NCI-H510A treated with DMSO at 0.1 percent for 48 hours (cell line): ENCODE measurements at regions not wholly inside any gene's neighbourhood (a gene's known extent, or its start where the extent isn't known, plus 50 kb on each side); places are given as distances from the start of the nearest gene placed in this dataset.
A peak's percentile ranks its signal among the peaks of the same experiment; 100 is the strongest.

Experiments
- DNase-seq: peaks from one replicate; lab custom pipeline; 2025; lab: John Stamatoyannopoulos, UW

DNA sequence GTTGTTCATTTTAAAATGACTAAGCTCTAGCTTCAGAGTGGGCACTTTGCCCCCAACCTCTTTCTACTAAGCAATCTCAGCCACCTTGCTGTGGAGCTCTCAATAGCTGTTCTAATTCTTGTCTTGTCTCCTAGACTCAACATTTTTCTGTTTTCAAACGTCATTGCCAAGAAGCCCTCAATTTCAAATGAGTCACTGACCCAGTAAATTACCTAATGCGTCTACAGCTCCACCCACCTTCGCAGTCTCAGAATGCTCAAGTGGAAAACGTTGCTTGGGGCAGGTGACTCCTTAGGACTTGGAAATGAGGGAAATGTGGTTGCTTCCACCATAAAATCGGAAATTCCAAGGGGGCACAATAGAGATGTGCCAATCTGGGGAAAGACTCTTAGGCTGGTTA lies 59.0 kb downstream of the ING2 start:
- DNase-seq: no peak

DNA sequence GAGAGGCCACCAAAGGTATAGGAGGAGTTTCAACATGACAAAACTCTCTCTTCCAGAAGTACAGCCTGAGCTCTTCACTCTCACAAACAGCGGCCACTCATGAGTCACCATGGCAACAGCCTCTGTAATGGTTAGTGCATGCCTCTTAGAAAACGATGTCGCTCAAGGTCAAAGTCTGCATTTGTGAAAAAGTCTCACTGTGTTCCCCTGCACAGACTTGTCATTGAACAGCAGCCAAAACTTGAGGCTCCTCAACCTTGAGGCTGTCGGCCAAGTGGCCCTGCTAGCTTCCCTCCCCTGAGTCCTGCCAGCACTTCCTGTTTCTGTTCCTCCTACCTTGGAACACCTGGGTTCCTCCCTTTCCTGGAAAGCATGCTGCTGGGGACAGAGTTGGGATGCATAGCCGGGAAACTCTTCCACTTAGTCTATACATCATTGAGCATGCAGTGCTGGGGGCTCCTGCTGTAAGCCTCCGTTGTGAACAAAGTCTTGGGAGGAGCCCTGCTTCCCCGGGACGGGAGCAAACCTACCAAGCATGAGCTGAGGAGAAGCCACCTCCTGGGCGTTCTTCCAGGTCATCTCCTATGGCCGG lies 66.6 kb downstream of the ING2 start:
- peak; percentile 79 for DNase-seq

DNA sequence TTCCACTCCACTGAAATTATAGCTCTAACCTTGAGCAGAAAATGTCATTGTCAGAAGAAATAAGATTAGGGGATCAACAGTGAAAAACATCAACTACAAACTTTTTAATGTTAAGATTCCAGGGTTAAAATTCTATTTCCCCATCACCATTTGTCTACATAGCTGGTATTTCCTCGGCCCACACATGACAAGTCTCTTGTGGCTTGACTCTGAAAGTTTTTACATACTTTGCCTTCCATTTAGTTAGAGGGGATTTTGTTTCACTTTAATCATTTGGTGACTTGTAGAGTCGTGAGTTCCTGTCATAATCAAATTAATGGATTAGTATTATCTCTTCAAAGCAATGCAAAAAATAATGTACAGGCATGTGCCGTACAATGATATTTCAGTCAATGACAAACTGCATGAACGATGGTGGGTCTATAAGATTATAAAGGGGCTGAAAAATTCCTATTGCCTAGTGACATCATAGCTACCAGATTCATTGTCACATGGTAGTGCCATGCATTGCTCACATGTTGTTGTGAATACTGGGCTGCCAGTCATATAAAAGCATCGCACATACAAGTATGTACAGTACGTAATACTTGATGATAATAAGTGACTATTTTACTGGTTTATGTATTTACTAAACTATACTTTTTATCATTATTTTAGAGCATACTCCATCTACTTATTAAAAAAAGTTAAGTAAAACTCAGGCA lies 72.0 kb downstream of the ING2 start:
- no peak for DNase-seq

DNA sequence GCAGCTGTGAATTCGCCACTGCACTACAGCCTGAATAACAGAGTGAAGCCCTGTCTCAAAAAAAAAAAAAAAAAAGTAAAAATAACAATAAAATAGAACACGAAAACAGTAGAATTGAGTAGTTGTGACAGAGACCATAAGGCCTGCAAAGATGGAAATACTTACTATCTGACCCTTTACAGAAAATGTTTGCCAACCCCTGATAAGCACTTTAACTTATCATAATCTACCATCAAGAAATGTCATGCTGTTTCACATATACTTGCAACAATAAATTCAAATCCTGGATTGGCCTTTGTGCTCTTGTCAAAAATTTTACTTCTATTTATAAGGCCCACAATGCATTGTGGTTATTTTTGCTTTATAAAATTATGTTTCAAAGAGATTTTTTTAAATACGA lies 75.5 kb downstream of the ING2 start:
- DNase-seq: no peak

DNA sequence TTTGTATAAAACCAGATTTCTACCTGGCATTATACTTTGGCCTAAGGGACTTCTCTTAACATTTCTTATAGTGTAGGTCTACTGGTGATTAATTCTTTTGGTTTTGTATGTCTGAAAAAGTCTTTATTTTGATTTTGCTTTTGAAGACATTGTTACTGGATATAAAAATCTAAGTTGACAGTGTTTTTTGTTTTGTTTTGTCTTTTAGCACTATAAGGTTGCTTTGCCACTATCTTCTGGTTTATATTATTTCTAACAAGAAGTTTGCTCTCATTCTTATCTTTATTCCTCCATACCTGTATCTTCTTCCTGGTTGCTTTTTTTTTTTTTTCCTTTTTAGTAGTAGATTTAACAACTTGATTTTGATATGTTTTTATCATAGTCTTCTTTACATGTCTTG lies 76.0 kb downstream of the ING2 start:
- no peak for DNase-seq

DNA sequence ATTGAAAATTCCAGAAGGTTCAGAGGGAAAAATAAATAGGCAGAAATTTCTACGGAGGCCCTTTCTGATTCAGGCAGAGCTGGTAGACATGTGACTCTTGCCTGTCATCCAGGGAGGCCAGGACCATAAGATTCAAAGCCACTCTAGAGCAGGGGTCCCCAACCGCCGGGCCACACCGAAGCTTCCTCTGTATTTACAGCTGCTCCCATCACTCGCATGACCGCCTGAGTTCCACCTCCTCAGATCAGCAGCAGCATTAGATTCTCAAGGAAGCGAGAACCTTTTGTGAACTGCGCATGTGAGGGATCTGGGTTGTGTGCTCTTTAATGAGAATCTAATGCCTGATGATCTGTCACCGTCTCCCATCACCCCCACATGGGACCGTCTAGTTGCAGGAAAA lies 72.2 kb downstream of the RWDD4 start:
- no peak for DNase-seq

DNA sequence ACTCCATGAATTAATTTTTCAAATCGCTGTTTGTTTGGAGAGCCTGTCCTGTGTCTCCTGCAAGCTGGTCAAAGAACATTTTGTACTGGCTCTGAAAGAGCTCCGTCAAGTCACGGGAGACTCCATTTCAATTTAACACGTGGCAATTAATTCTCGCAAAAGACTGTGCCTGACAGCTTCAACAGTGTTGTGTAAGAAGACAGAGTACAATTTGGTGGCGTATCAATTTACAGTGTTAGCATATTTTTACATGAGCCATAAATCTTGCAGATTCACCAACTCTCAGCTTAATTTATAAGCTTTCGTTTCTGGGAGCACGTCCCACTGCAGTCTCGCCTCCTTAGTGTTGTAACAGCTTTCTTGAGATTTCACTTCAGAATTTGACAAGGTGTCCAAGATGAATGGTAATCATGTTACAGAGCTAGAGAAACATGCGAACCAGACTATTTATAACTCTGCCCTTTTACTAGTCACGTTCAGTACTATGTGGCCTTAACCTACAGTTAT lies 70.8 kb downstream of the RWDD4 start:
- no peak for DNase-seq

DNA sequence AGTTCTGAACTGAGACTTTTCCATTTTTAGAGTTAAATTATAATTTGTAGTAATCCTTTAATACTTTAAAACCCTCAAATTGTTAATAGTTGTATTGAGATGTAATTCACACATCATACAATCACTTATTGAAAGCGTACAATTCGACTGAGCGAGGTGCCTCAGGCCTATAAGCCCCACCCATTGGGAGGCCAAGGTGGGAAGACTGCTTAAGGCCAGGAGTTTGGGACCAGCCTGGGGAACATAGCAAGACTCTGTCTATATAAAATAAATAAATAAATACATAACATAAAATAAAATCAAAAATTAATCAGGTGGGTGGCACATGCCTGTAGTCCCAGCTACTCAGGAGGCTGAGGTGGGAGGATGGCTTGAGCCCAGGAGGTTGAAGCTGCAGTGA lies 70.3 kb downstream of the RWDD4 start:
- no peak for DNase-seq

DNA sequence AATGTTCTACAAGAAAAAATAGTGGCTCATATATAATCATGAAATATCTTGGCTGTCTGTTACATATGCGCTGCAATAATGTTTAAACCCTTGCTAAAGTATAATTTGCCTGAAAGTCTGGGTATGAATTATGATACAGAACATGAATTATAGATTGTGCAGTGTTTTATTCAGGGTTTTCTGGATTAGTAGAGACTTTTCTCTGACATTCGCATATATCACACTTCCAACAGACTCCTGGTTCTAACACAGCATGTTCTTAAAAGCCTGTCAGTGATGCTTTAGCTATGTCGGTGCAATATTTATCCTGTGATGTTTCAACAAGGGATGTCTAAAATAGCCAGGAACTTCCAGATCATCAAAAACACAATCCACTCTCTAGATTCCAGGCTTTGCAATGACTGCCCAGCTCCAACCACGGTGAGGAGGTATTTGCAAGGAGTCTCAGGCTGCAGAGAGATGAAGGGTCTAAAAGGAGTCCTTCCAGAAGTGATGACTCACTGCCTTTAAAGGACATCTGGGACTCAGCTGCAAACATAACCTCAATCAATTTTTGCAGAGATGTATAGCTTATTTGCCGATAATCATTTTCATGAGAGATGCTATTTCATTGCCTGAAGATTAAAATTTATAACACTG lies 69.4 kb downstream of the RWDD4 start:
- DNase-seq: no peak
